ENCODE measurements at regions not wholly inside any gene's neighbourhood (a gene's known extent, or its start where the extent isn't known, plus 50 kb on each side); places are given as distances from the start of the nearest gene placed in this dataset.
"Not testable (repeated sequence)": the region's sequence is repeated elsewhere in the genome, so short reads cannot be mapped to it uniquely, and the experiment has no call there.

DNA sequence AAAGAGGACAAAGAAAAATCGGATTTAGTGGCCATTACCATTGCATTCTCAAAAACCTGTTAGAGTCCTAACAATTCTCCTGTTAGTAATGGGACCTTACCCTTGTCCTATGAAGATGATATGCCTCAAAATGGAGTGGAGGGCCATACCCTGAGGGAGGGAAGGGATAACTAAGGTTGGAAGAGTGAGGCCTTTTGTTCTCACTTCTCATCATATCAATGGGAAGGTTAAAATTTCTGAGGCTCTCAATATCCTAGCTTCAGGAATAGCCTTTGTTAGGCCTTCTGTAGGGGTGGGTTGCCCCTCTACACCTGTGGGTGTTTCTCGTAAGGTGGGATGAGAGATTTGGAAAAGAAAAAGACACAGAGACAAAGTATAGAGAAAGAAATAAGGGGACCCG lies 109.4 kb upstream of the SGIP1 start:
- H3K27ac Mint-ChIP-seq; DNase-seq (ENCODE audit: low spot score); H3K36me3 Mint-ChIP-seq (ENCODE audit: low read depth); H3K27me3 Mint-ChIP-seq (ENCODE audit: low read depth); intact Hi-C loops (cut with micrococcal nuclease); H3K4me3 Mint-ChIP-seq (ENCODE audit: low read depth); H3K4me1 Mint-ChIP-seq (ENCODE audit: low read depth): not testable (repeated sequence)
- peaks cover 29% of the 10 kb centered on the region for H3K9me3 Mint-ChIP-seq

DNA sequence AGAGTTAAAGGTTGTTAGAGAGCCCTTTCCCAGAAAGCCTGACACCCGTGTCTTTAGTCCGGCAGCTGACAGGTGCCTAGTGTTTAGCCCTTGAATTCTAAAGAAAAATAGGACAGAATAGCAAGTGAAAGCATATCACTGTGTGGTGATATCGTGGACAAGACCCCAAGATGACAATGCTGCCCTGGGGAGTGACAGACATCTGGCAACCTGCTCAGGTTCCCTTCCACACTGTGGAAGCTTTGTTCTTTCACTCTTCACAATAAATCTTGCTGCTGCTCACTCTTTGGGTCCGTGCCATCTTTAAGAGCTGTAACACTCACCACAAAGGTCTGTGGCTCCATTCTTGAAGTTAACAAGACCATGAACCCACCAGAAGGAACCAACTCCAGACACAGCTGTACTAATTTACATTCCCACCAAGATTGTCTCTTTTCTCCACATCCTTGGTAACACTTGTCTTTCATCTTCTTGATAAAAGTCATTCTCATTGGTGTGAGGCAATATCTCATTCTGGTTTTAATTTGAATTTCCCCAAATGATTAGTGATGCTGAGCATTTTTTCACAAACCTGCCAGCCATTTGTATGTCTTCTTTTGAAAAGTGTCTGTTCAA lies 107.6 kb upstream of the SGIP1 start:
- Mint-ChIP-seq H3K36me3 (ENCODE audit: low read depth) (peaks cover 6% of the 10 kb centered on the region), H3K4me3 (ENCODE audit: low read depth) (no peak overlapping the region), H3K27ac (no peak overlapping the region), H3K4me1 (ENCODE audit: low read depth) (peaks cover 5% of the 10 kb centered on the region), H3K27me3 (ENCODE audit: low read depth) (peaks cover 5% of the 10 kb centered on the region), H3K9me3 (peaks cover 37% of the 10 kb centered on the region)
- no peak for DNase-seq (ENCODE audit: low spot score)
- intact Hi-C loops (cut with micrococcal nuclease), result no loop called here

DNA sequence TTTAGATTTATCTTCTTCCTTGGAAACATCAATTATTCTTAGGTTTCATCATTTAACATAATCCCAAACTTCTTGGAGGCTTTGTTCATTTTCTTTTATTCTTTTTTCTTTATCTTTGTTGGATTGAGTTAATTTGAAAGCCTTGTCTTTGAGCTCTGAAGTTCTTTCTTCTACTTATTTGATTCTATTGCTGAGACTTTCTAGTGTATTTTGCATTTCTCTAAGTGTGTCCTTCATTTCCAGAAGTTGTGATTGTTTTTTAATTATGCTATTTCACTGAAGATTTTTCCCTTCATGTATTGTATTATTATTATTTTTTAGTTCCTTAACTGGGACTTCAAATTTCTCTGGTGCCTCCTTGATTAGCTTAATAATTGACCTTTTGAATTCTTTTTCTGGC lies 103.1 kb upstream of the SGIP1 start:
- Mint-ChIP-seq H3K27me3 (ENCODE audit: low read depth) (peaks cover 10% of the 10 kb centered on the region), H3K9me3 (peaks cover 41% of the 10 kb centered on the region)
- DNase-seq (ENCODE audit: low spot score); H3K36me3 Mint-ChIP-seq (ENCODE audit: low read depth); H3K4me3 Mint-ChIP-seq (ENCODE audit: low read depth); intact Hi-C loops (cut with micrococcal nuclease); H3K4me1 Mint-ChIP-seq (ENCODE audit: low read depth); H3K27ac Mint-ChIP-seq: not testable (repeated sequence)

DNA sequence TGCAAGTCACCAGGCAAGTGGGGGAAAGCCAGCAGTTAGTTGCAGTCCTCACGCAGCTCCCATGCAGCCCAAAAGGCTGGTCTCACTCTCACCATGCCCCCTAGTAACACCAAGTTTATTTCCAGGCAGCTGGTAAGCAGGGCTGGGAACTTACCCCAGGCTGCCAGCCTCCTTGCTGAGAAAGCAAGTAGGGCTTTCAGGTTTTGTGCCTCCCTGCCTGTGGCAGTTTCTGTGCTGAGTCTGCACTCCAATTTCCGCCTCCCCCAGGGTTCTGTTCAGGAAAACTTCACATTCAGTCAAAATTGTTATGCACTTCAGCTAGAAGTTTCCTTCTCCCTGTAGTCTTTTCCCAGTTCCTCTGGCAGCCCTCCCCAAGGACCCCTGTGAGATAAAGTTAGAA lies 102.0 kb upstream of the SGIP1 start:
- intact Hi-C loops (cut with micrococcal nuclease), result no loop called here
- H3K27me3 Mint-ChIP-seq (ENCODE audit: low read depth), result peaks cover 10% of the 10 kb centered on the region
- peaks cover 41% of the 10 kb centered on the region for H3K9me3 Mint-ChIP-seq
- no peak for DNase-seq (ENCODE audit: low spot score)
- no peak overlapping the region for H3K4me3 Mint-ChIP-seq (ENCODE audit: low read depth)
- H3K27ac Mint-ChIP-seq, result no peak overlapping the region
- peaks cover 6% of the 10 kb centered on the region for H3K36me3 Mint-ChIP-seq (ENCODE audit: low read depth)
- peaks cover 9% of the 10 kb centered on the region for H3K4me1 Mint-ChIP-seq (ENCODE audit: low read depth)

DNA sequence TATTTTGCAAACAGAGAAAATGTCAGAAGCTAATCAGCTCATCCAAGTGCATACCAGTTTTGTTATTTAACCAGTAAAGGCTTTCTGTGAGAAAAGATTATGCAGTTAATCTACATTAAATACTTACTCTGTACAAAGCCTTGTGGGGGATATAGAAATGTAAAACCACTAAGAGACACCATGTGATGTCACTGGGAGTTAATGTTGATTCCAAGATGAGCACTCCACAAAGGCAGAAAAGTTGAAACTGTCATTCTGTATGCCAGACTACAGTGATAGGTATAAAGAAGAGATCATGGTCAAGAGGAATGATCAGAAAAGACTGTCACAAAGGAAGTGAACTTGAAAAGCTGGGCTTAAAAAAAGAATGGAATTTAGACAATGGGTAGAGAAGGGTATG lies 100.3 kb upstream of the SGIP1 start:
- H3K9me3 Mint-ChIP-seq, result peaks cover 31% of the 10 kb centered on the region
- no peak overlapping the region for H3K4me3 Mint-ChIP-seq (ENCODE audit: low read depth)
- H3K27ac Mint-ChIP-seq, result no peak overlapping the region
- no peak for DNase-seq (ENCODE audit: low spot score)
- intact Hi-C loops (cut with micrococcal nuclease), result no loop called here
- H3K36me3 Mint-ChIP-seq (ENCODE audit: low read depth), result peaks cover 6% of the 10 kb centered on the region
- peaks cover 18% of the 10 kb centered on the region for H3K4me1 Mint-ChIP-seq (ENCODE audit: low read depth)
- H3K27me3 Mint-ChIP-seq (ENCODE audit: low read depth), result peaks cover 10% of the 10 kb centered on the region

DNA sequence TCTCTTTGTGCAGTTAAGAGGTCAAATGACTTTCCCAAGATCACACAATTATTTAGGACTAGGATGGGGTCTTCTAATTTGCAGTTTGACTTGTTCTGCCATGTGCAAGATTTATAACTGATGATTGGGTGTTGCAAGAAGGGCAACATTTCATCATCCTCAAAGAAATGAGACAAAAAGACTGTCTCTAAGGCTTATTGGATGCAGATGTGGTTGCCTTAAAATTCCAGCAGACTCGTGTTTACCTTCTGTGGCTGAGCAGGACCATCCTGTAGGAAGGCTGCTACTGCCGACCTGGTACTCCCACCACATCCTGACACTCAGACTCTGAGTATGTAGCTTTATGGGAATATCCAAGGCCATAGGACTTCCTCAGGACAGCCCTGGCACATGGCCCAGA lies 99.9 kb upstream of the SGIP1 start:
- Mint-ChIP-seq H3K36me3 (ENCODE audit: low read depth) (peaks cover 6% of the 10 kb centered on the region), H3K4me3 (ENCODE audit: low read depth) (no peak overlapping the region), H3K27ac (no peak overlapping the region), H3K27me3 (ENCODE audit: low read depth) (peaks cover 9% of the 10 kb centered on the region), H3K4me1 (ENCODE audit: low read depth) (peaks cover 23% of the 10 kb centered on the region), H3K9me3 (peaks cover 27% of the 10 kb centered on the region)
- intact Hi-C loops (cut with micrococcal nuclease), result no loop called here
- no peak for DNase-seq (ENCODE audit: low spot score)

DNA sequence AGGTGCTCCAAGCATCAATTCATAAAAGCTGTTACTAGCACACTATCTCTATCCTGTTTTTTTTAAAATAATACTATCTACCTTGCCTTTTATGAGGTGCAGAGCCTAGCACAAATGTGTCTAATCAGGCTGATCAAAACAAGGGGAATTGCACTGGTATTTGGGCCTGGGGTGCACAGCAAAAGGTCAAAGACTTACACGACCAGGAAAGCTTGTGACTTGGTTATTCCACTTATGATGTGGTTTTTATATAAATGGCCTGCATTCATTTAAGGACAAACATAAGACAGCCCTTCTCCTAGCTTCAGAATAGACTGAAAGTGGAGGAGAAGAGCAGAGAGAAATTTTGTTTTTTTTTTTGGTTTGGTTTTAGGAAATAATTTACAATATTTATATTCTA lies 98.4 kb upstream of the SGIP1 start:
- Mint-ChIP-seq H3K4me1 (ENCODE audit: low read depth) (peaks cover 32% of the 10 kb centered on the region), H3K36me3 (ENCODE audit: low read depth) (peaks cover 6% of the 10 kb centered on the region), H3K27ac (no peak overlapping the region), H3K9me3 (peaks cover 12% of the 10 kb centered on the region), H3K4me3 (ENCODE audit: low read depth) (no peak overlapping the region), H3K27me3 (ENCODE audit: low read depth) (peaks cover 8% of the 10 kb centered on the region)
- intact Hi-C loops (cut with micrococcal nuclease), result loop anchor here (5.0 kb wide), 1 partner anchor 83 kb away; no protein-coding TSS in a partner anchor
- no peak for DNase-seq (ENCODE audit: low spot score)

DNA sequence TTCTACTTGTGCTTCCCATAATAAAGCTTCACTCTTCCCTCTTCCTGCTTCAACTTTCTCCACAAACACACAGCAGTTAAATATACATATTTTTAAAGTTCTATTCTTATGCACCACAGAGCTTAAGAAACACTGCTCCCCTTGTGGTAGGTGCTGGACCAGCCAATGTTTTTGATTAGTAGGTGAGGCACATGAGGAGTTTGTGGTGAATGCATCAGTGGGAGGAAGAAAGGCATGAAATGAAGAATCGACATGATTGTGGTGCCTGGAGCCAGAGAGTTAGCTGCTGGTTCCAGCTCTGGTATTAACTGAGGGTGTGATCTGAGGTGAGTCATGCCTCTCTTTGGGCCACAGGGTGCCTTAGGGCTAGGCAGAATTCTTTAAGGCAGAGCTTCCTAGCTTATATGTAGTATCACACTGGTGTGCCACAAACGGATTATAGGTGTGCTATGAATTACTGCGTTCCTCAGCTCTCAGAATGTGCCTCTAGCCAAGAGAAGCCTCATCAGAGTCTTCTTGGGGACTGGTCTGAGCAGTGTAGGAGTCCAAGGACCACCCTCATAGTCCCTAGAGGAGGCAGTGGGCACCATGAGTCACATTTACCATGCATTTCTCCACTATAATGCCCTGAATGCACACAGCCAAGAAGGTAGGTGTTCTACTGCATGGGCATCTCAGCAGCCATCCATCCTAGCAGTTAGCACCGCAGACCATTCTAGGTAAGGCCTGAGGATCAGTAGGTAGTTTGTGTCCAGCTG lies 97.4 kb upstream of the SGIP1 start:
- no peaks in the 10 kb centered on the region for H3K36me3 Mint-ChIP-seq (ENCODE audit: low read depth)
- no peak overlapping the region for H3K27ac Mint-ChIP-seq
- peak; percentile 31 for DNase-seq (ENCODE audit: low spot score)
- H3K4me3 Mint-ChIP-seq (ENCODE audit: low read depth), result no peak overlapping the region
- H3K27me3 Mint-ChIP-seq (ENCODE audit: low read depth), result peaks cover 5% of the 10 kb centered on the region
- H3K4me1 Mint-ChIP-seq (ENCODE audit: low read depth), result peaks cover 32% of the 10 kb centered on the region
- H3K9me3 Mint-ChIP-seq, result peaks cover 2% of the 10 kb centered on the region
- intact Hi-C loops (cut with micrococcal nuclease), result loop anchor here (1.0 to 5.0 kb wide), 4 partner anchors 36 to 626 kb away; no protein-coding TSS in a partner anchor

DNA sequence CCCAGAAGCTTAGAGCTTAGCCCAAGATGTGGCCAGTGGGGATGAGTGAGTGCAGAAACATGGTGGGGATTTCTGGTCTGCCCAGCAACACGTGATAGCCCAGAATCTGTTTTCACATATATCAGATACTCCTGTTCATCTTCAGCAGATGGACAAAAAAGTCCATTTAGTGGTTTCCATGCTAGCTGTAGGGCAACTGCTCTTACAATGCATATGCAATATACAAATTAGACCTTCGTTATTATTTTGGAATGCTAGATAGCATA lies 96.9 kb upstream of the SGIP1 start:
- no peaks in the 10 kb centered on the region for H3K9me3 Mint-ChIP-seq
- H3K27me3 Mint-ChIP-seq (ENCODE audit: low read depth), result peaks cover 5% of the 10 kb centered on the region
- H3K4me1 Mint-ChIP-seq (ENCODE audit: low read depth), result peaks cover 32% of the 10 kb centered on the region
- H3K4me3 Mint-ChIP-seq (ENCODE audit: low read depth), result no peak overlapping the region
- no peak for DNase-seq (ENCODE audit: low spot score)
- intact Hi-C loops (cut with micrococcal nuclease), result loop anchor here (2.0 to 5.0 kb wide), 2 partner anchors 85 to 626 kb away; no protein-coding TSS in a partner anchor
- no peak overlapping the region for H3K27ac Mint-ChIP-seq
- H3K36me3 Mint-ChIP-seq (ENCODE audit: low read depth), result no peaks in the 10 kb centered on the region

DNA sequence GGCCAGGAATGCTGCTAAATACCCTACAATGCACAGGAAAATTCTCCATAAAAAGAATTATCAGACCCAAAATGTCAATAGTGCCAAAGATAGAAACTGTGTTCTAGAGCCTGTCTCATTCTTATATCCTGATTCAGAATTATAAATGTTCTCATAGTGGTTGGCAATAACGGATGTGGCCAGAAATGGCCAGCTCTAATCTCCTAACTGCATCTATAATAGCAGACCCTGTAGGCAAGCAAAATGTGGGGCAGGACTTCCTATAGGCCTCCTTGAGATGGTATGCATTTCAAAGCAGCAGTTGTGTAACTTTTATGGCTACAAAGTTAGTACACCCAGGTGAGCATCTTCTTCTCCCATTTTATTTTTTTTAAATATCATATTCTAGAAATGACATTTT lies 95.9 kb upstream of the SGIP1 start:
- Mint-ChIP-seq H3K4me1 (ENCODE audit: low read depth) (peaks cover 34% of the 10 kb centered on the region), H3K4me3 (ENCODE audit: low read depth) (no peak overlapping the region), H3K9me3 (no peaks in the 10 kb centered on the region), H3K27ac (no peak overlapping the region), H3K27me3 (ENCODE audit: low read depth) (peaks cover 2% of the 10 kb centered on the region), H3K36me3 (ENCODE audit: low read depth) (no peaks in the 10 kb centered on the region)
- intact Hi-C loops (cut with micrococcal nuclease), result loop anchor here (5.0 kb wide), 1 partner anchor 86 kb away; no protein-coding TSS in a partner anchor
- no peak for DNase-seq (ENCODE audit: low spot score)

DNA sequence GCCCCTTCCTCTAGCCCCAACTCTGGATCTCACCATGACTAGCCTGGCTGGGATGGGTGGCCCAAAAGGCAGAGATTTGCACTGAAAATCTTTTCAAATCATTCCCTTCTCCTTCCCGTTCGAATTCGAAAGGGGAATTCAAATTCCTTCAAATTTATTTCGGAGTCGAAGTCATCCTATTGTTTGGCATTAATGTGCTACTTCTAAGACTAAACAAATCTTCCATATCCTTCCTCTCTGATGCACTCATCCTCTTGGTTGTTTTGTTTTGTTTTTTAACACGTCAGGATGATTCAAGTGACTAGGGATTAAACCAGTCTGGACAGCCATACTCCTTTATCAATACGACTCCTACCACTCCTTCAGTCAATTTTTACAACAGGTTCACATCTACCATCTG lies 95.5 kb upstream of the SGIP1 start:
- H3K36me3 Mint-ChIP-seq (ENCODE audit: low read depth), result no peaks in the 10 kb centered on the region
- H3K27me3 Mint-ChIP-seq (ENCODE audit: low read depth), result peaks cover 2% of the 10 kb centered on the region
- intact Hi-C loops (cut with micrococcal nuclease), result loop anchor here (5.0 kb wide), 1 partner anchor 86 kb away; no protein-coding TSS in a partner anchor
- DNase-seq (ENCODE audit: low spot score), result no peak
- H3K4me1 Mint-ChIP-seq (ENCODE audit: low read depth), result peaks cover 35% of the 10 kb centered on the region
- no peaks in the 10 kb centered on the region for H3K9me3 Mint-ChIP-seq
- H3K27ac Mint-ChIP-seq, result peak overlapping the region; percentile 76
- H3K4me3 Mint-ChIP-seq (ENCODE audit: low read depth), result no peak overlapping the region

DNA sequence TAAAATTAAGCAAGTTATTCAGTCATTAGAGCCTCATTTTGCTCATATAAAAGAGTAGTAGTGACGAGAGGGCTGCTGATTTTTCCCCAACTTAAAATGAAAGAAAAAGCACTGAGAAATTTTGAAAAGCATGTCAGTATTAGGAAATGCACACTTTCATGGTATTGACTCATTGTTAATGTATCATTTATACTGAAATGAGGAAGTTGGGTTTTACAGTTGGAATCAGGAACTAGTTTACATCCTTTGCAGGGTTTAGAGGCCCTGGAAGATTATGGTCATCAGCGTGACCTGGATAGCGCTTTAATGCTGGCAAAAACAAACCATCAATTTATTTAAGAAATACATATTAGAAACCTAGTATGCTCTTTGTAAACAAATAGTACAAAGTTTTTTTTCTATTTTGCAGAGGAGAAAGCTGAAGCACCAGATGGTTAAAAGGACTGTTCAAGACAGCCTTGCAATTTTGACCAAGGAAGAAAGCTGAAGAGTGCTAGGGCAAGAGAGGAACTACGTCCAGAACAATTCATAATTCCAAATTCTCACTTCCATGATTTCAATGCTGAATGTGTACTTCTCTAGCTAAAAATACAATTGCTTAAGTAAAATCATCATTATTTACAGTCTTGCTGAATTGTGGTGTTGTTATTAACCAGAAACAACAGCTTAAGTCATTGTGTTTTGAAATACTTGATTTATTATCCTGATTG lies 94.8 kb upstream of the SGIP1 start:
- Mint-ChIP-seq H3K4me3 (ENCODE audit: low read depth) (no peak overlapping the region), H3K36me3 (ENCODE audit: low read depth) (no peaks in the 10 kb centered on the region), H3K4me1 (ENCODE audit: low read depth) (peaks cover 41% of the 10 kb centered on the region), H3K9me3 (no peaks in the 10 kb centered on the region), H3K27me3 (ENCODE audit: low read depth) (no peaks in the 10 kb centered on the region), H3K27ac (peak overlapping the region; percentile 76)
- no peak for DNase-seq (ENCODE audit: low spot score)
- intact Hi-C loops (cut with micrococcal nuclease), result loop anchor here (5.0 kb wide), 1 partner anchor 87 kb away; no protein-coding TSS in a partner anchor

DNA sequence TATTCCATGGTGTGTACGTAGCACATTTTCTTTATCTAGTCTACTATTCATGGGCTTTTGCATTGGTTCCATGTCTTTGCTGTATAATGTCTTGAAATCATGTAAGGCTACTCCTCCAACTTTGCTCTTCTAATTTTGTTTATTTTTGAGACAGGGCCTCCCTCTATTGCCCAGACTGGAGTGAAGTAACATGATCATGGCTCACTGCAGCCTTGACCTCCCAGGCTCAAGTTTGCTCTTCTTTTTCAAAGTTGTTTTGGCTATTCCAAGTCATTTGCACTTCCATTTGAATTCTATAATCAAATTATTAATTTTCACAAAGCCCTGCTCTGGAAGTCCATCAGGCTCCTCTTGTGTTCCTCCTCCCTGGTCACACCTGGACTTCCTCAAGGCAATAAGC lies 90.2 kb upstream of the SGIP1 start:
- H3K27ac Mint-ChIP-seq, result no peak overlapping the region
- no peaks in the 10 kb centered on the region for H3K36me3 Mint-ChIP-seq (ENCODE audit: low read depth)
- H3K27me3 Mint-ChIP-seq (ENCODE audit: low read depth), result peaks cover 15% of the 10 kb centered on the region
- H3K9me3 Mint-ChIP-seq, result no peaks in the 10 kb centered on the region
- H3K4me1 Mint-ChIP-seq (ENCODE audit: low read depth), result peaks cover 40% of the 10 kb centered on the region
- H3K4me3 Mint-ChIP-seq (ENCODE audit: low read depth), result no peak overlapping the region
- no peak for DNase-seq (ENCODE audit: low spot score)
- intact Hi-C loops (cut with micrococcal nuclease), result loop anchor here (2.0 to 10.0 kb wide), 2 partner anchors 43 to 109 kb away; no protein-coding TSS in a partner anchor

Data from activated T-helper 2 cell treated with anti-CD3 and anti-CD28 coated beads, Interferon-gamma antibody, Interleukin-2, Interleukin-4, amounts not matched to agents 10 μg/mL and 5 μg/mL and 100 μg/mL, durations not matched to agents 14 hours and 24 hours and 36 hours (primary cell).